GM23248 (cell line): ENCODE measurements at regions not wholly inside any gene's neighbourhood (a gene's known extent, or its start where the extent isn't known, plus 50 kb on each side); places are given as distances from the start of the nearest gene placed in this dataset.
A peak's percentile ranks its signal among the peaks of the same experiment; 100 is the strongest.

ENCODE experiments used
- DNase-seq: peaks from one replicate; pipeline ENCODE4 v3.0.0-alpha.2; 2015
- H2AFZ ChIP-seq: fragments of 200-600 bp; sonication (generic); 2 replicates; pipeline ENCODE4 v1.6.1; 2016; ENCODE audit warnings: antibody characterized with exemption
- H3F3A ChIP-seq: fragments of 200-600 bp; sonication (generic); 2 replicates; pipeline ENCODE4 v1.6.1; 2016; ENCODE audit warnings: mild to moderate bottlenecking, antibody characterized with exemption, mixed run types; ENCODE audit not compliant: insufficient read depth
- H3K27ac ChIP-seq: fragments of 200-600 bp; sonication (generic); 2 replicates; pipeline ENCODE4 v1.5.1; 2016; ENCODE audit warnings: mild to moderate bottlenecking
- H3K27me3 ChIP-seq: fragments of 200-600 bp; sonication (generic); replicated peaks from 2 replicates; pipeline ENCODE4 v1.6.1; 2016; ENCODE audit warnings: mild to moderate bottlenecking; ENCODE audit not compliant: insufficient read depth
- H3K36me3 ChIP-seq: fragments of 200-600 bp; sonication (generic); 2 replicates; pipeline ENCODE4 v1.6.1; 2016; ENCODE audit warnings: low read depth, mild to moderate bottlenecking
- H3K4me1 ChIP-seq: fragments of 200-600 bp; sonication (generic); 2 replicates; pipeline ENCODE4 v1.6.1; 2016; ENCODE audit warnings: mild to moderate bottlenecking; ENCODE audit not compliant: insufficient read depth
- H3K4me2 ChIP-seq: fragments of 200-600 bp; sonication (generic); one replicate; pipeline ENCODE4 v1.6.1; 2016; ENCODE audit warnings: mild to moderate bottlenecking; ENCODE audit not compliant: unreplicated experiment
- H3K4me3 ChIP-seq: fragments of 200-600 bp; sonication (generic); 2 replicates; pipeline ENCODE4 v1.5.1; 2016; ENCODE audit warnings: mild to moderate bottlenecking
- H3K79me2 ChIP-seq: fragments of 200-600 bp; sonication (generic); 2 replicates; pipeline ENCODE4 v1.6.1; 2016; ENCODE audit warnings: mild to moderate bottlenecking; ENCODE audit not compliant: insufficient read depth
- H3K9ac ChIP-seq: fragments of 200-600 bp; sonication (generic); 2 replicates; pipeline ENCODE4 v1.6.1; 2016; ENCODE audit warnings: mild to moderate bottlenecking
- H3K9me2 ChIP-seq: fragments of 200-600 bp; sonication (generic); 2 replicates; pipeline ENCODE4 v1.6.1; 2016; ENCODE audit warnings: mixed run types, mild to moderate bottlenecking, moderate library complexity; ENCODE audit not compliant: insufficient read depth
- H3K9me3 ChIP-seq: fragments of 200-600 bp; sonication (generic); one replicate; pipeline ENCODE4 v1.6.1; 2017; ENCODE audit warnings: low read depth
- H4K20me1 ChIP-seq: fragments of 200-600 bp; sonication (generic); 2 replicates; pipeline ENCODE4 v1.6.0; 2016; ENCODE audit not compliant: insufficient read depth
- EZH2 ChIP-seq: fragments of 200-600 bp; sonication (generic); IDR thresholded peaks from 2 replicates; pipeline ENCODE4 v1.6.1; 2018; ENCODE audit warnings: antibody characterized with exemption, mild to moderate bottlenecking; ENCODE audit not compliant: insufficient read depth, poor library complexity, severe bottlenecking
- EZH2phosphoT487 ChIP-seq: fragments of 200-600 bp; sonication (generic); IDR thresholded peaks from 2 replicates; pipeline ENCODE4 v1.6.1; 2018; ENCODE audit warnings: antibody characterized with exemption, moderate library complexity, mild to moderate bottlenecking, low read depth; ENCODE audit not compliant: insufficient read depth
- WGBS, 2 experiments: methylation state at CpG; one replicate each; pipeline ENCODE4 v1.1.6; 2015 to 2017; ENCODE audit warnings: low lambda C conversion rate in 2 of 2, low coverage in 1 of 2; ENCODE audit errors: missing lambda C conversion rate in 2 of 2; 5-methylcytosine and 5-hydroxymethylcytosine counted together
- in situ Hi-C: fragments of 300-500 bp; cut with MboI; formaldehyde crosslinking; loops from 2 replicates; pipeline ENCODE4 v1.15.0; 2020

DNA sequence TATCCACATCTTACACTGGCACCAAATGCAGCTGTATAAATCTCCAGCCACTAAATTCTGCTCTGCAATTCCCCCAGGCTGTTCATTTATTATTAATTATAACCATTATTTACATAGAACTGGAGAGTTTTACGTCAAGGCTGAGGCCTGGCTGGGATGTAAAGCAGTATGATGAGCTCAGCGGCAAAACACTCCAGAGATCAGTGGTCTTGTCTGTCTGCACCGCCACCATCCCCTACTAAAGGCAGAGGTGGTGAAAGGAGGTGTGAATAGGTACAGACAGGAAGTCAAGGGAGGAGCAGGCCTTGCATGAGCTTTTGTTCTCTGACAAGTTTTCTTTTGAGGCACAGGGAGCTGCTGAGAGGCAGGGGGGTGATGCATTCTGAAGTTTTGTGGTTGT, 159.9 kb upstream of the PCSK2 start:
- DNase-seq = no peak

DNA sequence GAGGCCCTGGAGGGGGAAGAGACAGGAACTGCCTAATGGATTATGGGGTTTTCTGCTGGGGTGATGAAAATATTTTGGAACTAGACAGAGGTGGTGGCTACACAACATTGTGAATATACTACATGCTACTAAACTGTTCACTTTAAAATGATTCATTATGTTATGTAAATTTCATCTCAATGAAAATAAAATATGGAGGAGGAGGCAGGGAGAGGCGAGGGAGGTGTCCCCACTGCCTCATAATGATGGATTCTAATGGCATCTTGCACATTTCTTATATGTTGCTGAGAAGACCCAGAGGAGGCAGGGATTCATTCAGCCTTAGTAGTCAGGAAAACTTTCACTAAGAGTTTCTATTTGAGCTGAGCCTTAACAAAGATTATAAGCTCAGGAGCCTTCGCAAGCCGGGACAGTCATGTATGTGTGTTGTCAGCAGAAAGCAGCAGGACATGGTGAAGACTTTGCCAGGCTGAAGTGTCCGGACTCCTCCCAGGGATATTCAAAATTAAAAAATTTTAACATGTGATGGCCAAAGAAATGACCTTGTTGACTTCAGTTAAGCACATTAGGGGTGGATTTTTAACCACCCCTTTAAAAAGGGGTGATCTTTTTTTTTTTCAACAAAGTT, 158.6 kb upstream of the PCSK2 start:
- Histone ChIP-seq H3K4me3 (no peak overlapping the region), H3K27me3 (no peaks in the 10 kb centered on the region), H3K36me3 (no peaks in the 10 kb centered on the region), H3F3A (no peaks in the 10 kb centered on the region), H4K20me1 (no peaks in the 10 kb centered on the region), H3K9me2 (no peaks in the 10 kb centered on the region), H2AFZ (no peak overlapping the region), H3K4me1 (no peaks in the 10 kb centered on the region), H3K27ac (no peak overlapping the region), H3K79me2 (no peaks in the 10 kb centered on the region), H3K4me2 (no peak overlapping the region), H3K9me3 (no peaks in the 10 kb centered on the region), H3K9ac (no peak overlapping the region)
- 34 to 36% methylated on average over 4 of the region's 4 CpGs for WGBS, 2 experiments
- TF ChIP-seq EZH2phosphoT487 (no peak), EZH2 (no peak)
- in situ Hi-C loops = no loop called here
- no peak for DNase-seq

More for the DNA sequence above, 159.9 kb upstream of the PCSK2 start:
- no peaks in the 10 kb centered on the region for H3F3A ChIP-seq
- H3K36me3 ChIP-seq = no peaks in the 10 kb centered on the region
- WGBS, 2 experiments = 4 to 7% methylated on average over 3 of the region's 3 CpGs
- no peak overlapping the region for H3K9ac ChIP-seq
- H3K9me2 ChIP-seq = no peaks in the 10 kb centered on the region
- H3K4me2 ChIP-seq = no peak overlapping the region
- H3K27ac ChIP-seq = no peak overlapping the region
- H3K79me2 ChIP-seq = no peaks in the 10 kb centered on the region
- no peaks in the 10 kb centered on the region for H3K4me1 ChIP-seq
- in situ Hi-C loops = no loop called here
- H2AFZ ChIP-seq = no peak overlapping the region
- no peaks in the 10 kb centered on the region for H3K9me3 ChIP-seq
- no peaks in the 10 kb centered on the region for H3K27me3 ChIP-seq
- no peaks in the 10 kb centered on the region for H4K20me1 ChIP-seq
- TF ChIP-seq EZH2phosphoT487 = no peak
- TF ChIP-seq EZH2 = no peak
- no peak overlapping the region for H3K4me3 ChIP-seq

DNA sequence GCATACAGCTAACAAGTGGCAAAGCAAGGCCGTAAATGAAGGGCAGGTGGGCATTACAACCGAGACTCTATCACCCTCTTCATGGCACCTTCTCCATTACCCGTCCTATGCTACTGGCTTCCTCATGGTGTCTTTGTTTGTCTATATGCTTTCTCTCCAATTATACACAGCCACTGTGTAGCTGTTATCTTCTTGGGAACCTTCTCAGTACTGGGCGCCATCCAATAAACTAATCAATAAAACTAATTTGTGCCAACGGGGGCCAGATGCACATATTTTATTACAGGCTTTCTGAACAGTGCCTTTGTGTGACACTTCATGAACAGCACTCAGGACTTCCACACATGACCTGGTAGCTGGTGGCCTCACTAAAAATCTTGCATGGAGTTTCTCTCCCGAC, 149.8 kb upstream of the PCSK2 start:
- no peak for DNase-seq
- H3K9me3 ChIP-seq = no peaks in the 10 kb centered on the region
- 17 to 22% methylated on average over 6 of the region's 6 CpGs for WGBS, 2 experiments
- H3K79me2 ChIP-seq = no peaks in the 10 kb centered on the region
- H3K9ac ChIP-seq = no peak overlapping the region
- no peaks in the 10 kb centered on the region for H4K20me1 ChIP-seq
- H2AFZ ChIP-seq = no peak overlapping the region
- no peak overlapping the region for H3K4me2 ChIP-seq
- H3F3A ChIP-seq = no peaks in the 10 kb centered on the region
- H3K27ac ChIP-seq = no peak overlapping the region
- no peak overlapping the region for H3K4me3 ChIP-seq
- H3K27me3 ChIP-seq = no peaks in the 10 kb centered on the region
- in situ Hi-C loops = no loop called here
- no peaks in the 10 kb centered on the region for H3K4me1 ChIP-seq
- H3K9me2 ChIP-seq = no peaks in the 10 kb centered on the region
- TF ChIP-seq EZH2phosphoT487 = no peak
- TF ChIP-seq EZH2 = no peak
- H3K36me3 ChIP-seq = no peaks in the 10 kb centered on the region

DNA sequence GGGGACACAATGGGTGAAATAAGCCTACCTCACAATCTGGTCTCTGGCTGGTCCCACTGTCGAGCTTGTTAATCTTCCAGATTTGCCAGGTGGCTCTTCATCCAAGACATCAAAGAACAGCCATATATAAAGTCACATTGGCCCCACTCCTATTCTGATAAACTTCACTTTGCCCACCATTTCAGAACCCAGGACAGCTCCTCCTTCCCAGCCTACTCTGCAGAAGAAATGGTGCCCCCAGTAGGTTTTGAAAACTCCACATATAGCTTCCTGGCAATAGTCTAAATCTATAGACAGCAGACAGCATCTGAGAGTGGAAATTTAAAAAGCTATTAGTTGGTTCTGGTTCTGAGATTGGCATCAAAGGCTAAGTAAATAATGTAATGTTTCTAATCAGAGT, 143.1 kb upstream of the PCSK2 start:
- Histone ChIP-seq H2AFZ (no peak overlapping the region), H3K36me3 (no peaks in the 10 kb centered on the region), H3K4me1 (no peaks in the 10 kb centered on the region), H3K4me2 (no peak overlapping the region), H4K20me1 (no peaks in the 10 kb centered on the region), H3F3A (no peaks in the 10 kb centered on the region), H3K9ac (no peak overlapping the region), H3K27me3 (no peaks in the 10 kb centered on the region), H3K9me3 (no peaks in the 10 kb centered on the region), H3K9me2 (no peaks in the 10 kb centered on the region), H3K79me2 (no peaks in the 10 kb centered on the region), H3K4me3 (no peak overlapping the region), H3K27ac (no peak overlapping the region)
- TF ChIP-seq EZH2 (no peak), EZH2phosphoT487 (no peak)
- in situ Hi-C loops = no loop called here
- 15 to 20% methylated on average over 1 of the region's 1 CpG for WGBS, 2 experiments
- peak; percentile 4 for DNase-seq

DNA sequence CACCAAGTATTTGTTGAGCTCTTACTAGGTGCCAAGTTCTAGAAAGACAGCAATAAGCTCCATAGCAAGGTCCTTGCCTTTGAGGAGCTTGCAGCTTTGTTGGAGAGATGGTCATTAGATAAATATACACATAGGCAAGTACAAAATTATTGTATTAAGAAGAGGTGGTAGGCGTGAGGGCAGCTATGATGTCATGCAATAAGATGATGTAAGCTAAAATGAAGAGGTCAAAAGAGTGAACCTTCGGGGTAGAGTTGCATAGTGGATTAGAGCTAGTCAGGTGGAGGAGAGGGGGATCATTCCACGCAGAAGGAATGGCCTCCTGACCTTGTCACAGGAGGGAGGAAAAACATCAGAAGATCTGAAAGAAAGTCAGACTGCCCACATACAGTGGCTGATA, 141.9 kb upstream of the PCSK2 start:
- 6 to 11% methylated on average over 3 of the region's 3 CpGs for WGBS, 2 experiments

More for the DNA sequence above, 141.9 kb upstream of the PCSK2 start:
- no peak overlapping the region for H3K27ac ChIP-seq
- H3K9me3 ChIP-seq = no peaks in the 10 kb centered on the region
- no peak for DNase-seq
- in situ Hi-C loops = no loop called here
- no peak for TF ChIP-seq EZH2phosphoT487
- H3K9ac ChIP-seq = no peak overlapping the region
- H3K4me1 ChIP-seq = no peaks in the 10 kb centered on the region
- H3K9me2 ChIP-seq = no peaks in the 10 kb centered on the region
- H3K4me3 ChIP-seq = no peak overlapping the region
- no peaks in the 10 kb centered on the region for H3K27me3 ChIP-seq
- no peak overlapping the region for H2AFZ ChIP-seq
- H4K20me1 ChIP-seq = no peaks in the 10 kb centered on the region
- no peaks in the 10 kb centered on the region for H3K79me2 ChIP-seq
- no peak overlapping the region for H3K4me2 ChIP-seq
- H3F3A ChIP-seq = no peaks in the 10 kb centered on the region
- H3K36me3 ChIP-seq = no peaks in the 10 kb centered on the region
